H9 (cell line): ENCODE measurements at regions not wholly inside any gene's neighbourhood (a gene's known extent, or its start where the extent isn't known, plus 50 kb on each side); places are given as distances from the start of the nearest gene placed in this dataset.

Source experiments
- DNase-seq: peaks from one replicate; pipeline ENCODE4 v3.0.0-alpha.2; 2017
- H2AFZ ChIP-seq: one replicate; pipeline ENCODE4 v1.6.1; 2013; ENCODE audit warnings: mild to moderate bottlenecking, low read length, control low read depth, moderate library complexity
- H2AK5ac ChIP-seq: 2 replicates; pipeline ENCODE4 v1.6.1; 2013; ENCODE audit warnings: low read length, control low read depth, mixed read lengths; ENCODE audit not compliant: insufficient read length
- H2BK120ac ChIP-seq: one replicate; pipeline ENCODE4 v1.6.1; 2013; ENCODE audit warnings: low read depth, mild to moderate bottlenecking, low read length, control low read depth, inconsistent platforms; ENCODE audit not compliant: poor library complexity, severe bottlenecking
- H2BK12ac ChIP-seq: 2 replicates; pipeline ENCODE4 v1.6.1; 2013; ENCODE audit warnings: low read length, control low read depth, mixed read lengths, low read depth; ENCODE audit not compliant: insufficient read length
- H2BK15ac ChIP-seq: 2 replicates; pipeline ENCODE4 v1.6.1; 2013; ENCODE audit warnings: low read depth, low read length, control low read depth
- H2BK20ac ChIP-seq: one replicate; pipeline ENCODE4 v1.6.1; 2013; ENCODE audit warnings: low read depth, mild to moderate bottlenecking, low read length, control low read depth, inconsistent platforms; ENCODE audit not compliant: poor library complexity, severe bottlenecking
- H2BK5ac ChIP-seq: 2 replicates; pipeline ENCODE4 v1.6.1; 2013; ENCODE audit warnings: low read length, control low read depth, mixed read lengths; ENCODE audit not compliant: insufficient read length
- H3K14ac ChIP-seq: 2 replicates; pipeline ENCODE4 v1.6.1; 2013; ENCODE audit warnings: low read length, control low read depth; ENCODE audit not compliant: insufficient read depth
- H3K18ac ChIP-seq: 2 replicates; pipeline ENCODE4 v1.6.1; 2013; ENCODE audit warnings: low read depth, mild to moderate bottlenecking, mixed read lengths, low read length, control low read depth; ENCODE audit not compliant: insufficient read length
- H3K23ac ChIP-seq: 2 replicates; pipeline ENCODE4 v1.6.1; 2013; ENCODE audit warnings: low read length, control low read depth, mixed read lengths, low read depth; ENCODE audit not compliant: insufficient read length
- H3K23me2 ChIP-seq: 2 replicates; pipeline ENCODE4 v1.6.1; 2013; ENCODE audit warnings: low read depth, mild to moderate bottlenecking, mixed read lengths, low read length, control low read depth; ENCODE audit not compliant: insufficient read length, poor library complexity, severe bottlenecking
- H3K27ac ChIP-seq: 2 replicates; pipeline ENCODE4 v1.5.1; 2013; ENCODE audit warnings: low read length, control low read depth, mixed read lengths, low read depth; ENCODE audit not compliant: insufficient read length
- H3K27me3 ChIP-seq: 2 replicates; pipeline ENCODE4 v1.6.1; 2013; ENCODE audit warnings: low read length, control low read depth, inconsistent platforms; ENCODE audit not compliant: insufficient read depth
- H3K4ac ChIP-seq: 2 replicates; pipeline ENCODE4 v1.6.1; 2013; ENCODE audit warnings: low read depth, mild to moderate bottlenecking, control low read depth, inconsistent platforms, low read length, moderate library complexity
- H3K4me1 ChIP-seq: 2 replicates; pipeline ENCODE4 v1.6.1; 2013; ENCODE audit warnings: low read length, control low read depth, inconsistent platforms; ENCODE audit not compliant: insufficient read depth
- H3K4me2 ChIP-seq: 2 replicates; pipeline ENCODE4 v1.6.1; 2013; ENCODE audit warnings: low read length, control low read depth, mixed read lengths; ENCODE audit not compliant: insufficient read length, insufficient read depth
- H3K56ac ChIP-seq: 2 replicates; pipeline ENCODE4 v1.6.1; 2013; ENCODE audit warnings: low read depth, mild to moderate bottlenecking, mixed read lengths, low read length, control low read depth; ENCODE audit not compliant: insufficient read length
- H3K79me1 ChIP-seq: 2 replicates; pipeline ENCODE4 v1.6.1; 2013; ENCODE audit warnings: low read depth, mild to moderate bottlenecking, moderate library complexity, low read length, control low read depth, inconsistent platforms; ENCODE audit not compliant: insufficient read depth, poor library complexity, severe bottlenecking
- H3K79me2 ChIP-seq: 2 replicates; pipeline ENCODE4 v1.6.1; 2013; ENCODE audit warnings: low read length, control low read depth, inconsistent platforms; ENCODE audit not compliant: insufficient read depth
- H3K9ac ChIP-seq: 2 replicates; pipeline ENCODE4 v1.6.1; 2013; ENCODE audit warnings: low read length, control low read depth, mixed read lengths; ENCODE audit not compliant: insufficient read length; ENCODE audit errors: extremely low read depth
- H3K9me3 ChIP-seq: one replicate; pipeline ENCODE4 v1.6.1; 2013; ENCODE audit warnings: low read depth, low read length, inconsistent platforms; ENCODE audit not compliant: control insufficient read depth
- H3T11ph ChIP-seq: one replicate; pipeline ENCODE4 v1.6.1; 2013; ENCODE audit warnings: mild to moderate bottlenecking, low read length, control low read depth, inconsistent platforms
- H4K20me1 ChIP-seq: one replicate; pipeline ENCODE4 v1.6.1; 2013; ENCODE audit not compliant: control insufficient read depth, insufficient read length, insufficient read depth
- H4K5ac ChIP-seq: 2 replicates; pipeline ENCODE4 v1.6.1; 2013; ENCODE audit warnings: low read depth, mild to moderate bottlenecking, mixed read lengths, low read length, control low read depth; ENCODE audit not compliant: insufficient read length
- H4K8ac ChIP-seq: replicated peaks from 2 replicates; pipeline ENCODE4 v1.6.1; 2013; ENCODE audit warnings: low read length, control low read depth, mixed read lengths, low read depth; ENCODE audit not compliant: insufficient read length
- H4K91ac ChIP-seq: 2 replicates; pipeline ENCODE4 v1.6.1; 2013; ENCODE audit warnings: low read depth, mild to moderate bottlenecking, moderate library complexity, mixed read lengths, low read length, control low read depth; ENCODE audit not compliant: insufficient read length
- H3K27ac Mint-ChIP-seq, 3 experiments: 2 replicates in 2 of 3; 3 replicates in 1 of 3; pipeline ENCODE4 v1.8.0; 2020 to 2021; ENCODE audit warnings: mixed read lengths in 3 of 3, mild to moderate bottlenecking in 1 of 3, moderate library complexity in 1 of 3
- H3K27me3 Mint-ChIP-seq: 2 replicates; pipeline ENCODE4 v1.8.0; 2021; ENCODE audit warnings: low read depth, mild to moderate bottlenecking, moderate library complexity, mixed read lengths
- H3K36me3 Mint-ChIP-seq, 3 experiments: 2 replicates in 2 of 3; 3 replicates in 1 of 3; pipeline ENCODE4 v1.8.0; 2020 to 2021; ENCODE audit warnings: low read depth in 3 of 3, mixed read lengths in 3 of 3; ENCODE audit not compliant: insufficient read depth in 1 of 3
- H3K4me1 Mint-ChIP-seq, 2 experiments: 2 replicates each; pipeline ENCODE4 v1.8.0; 2020; ENCODE audit warnings: mixed read lengths in 2 of 2
- H3K4me3 Mint-ChIP-seq, 2 experiments: 2 replicates in 1 of 2; 3 replicates in 1 of 2; pipeline ENCODE4 v1.8.0; 2020 to 2021; ENCODE audit warnings: mild to moderate bottlenecking in 2 of 2, mixed read lengths in 2 of 2, moderate library complexity in 1 of 2
- H3K9me3 Mint-ChIP-seq, 2 experiments: 2 replicates in 1 of 2; 3 replicates in 1 of 2; pipeline ENCODE4 v1.8.0; 2020; ENCODE audit warnings: mild to moderate bottlenecking in 2 of 2, mixed read lengths in 2 of 2, moderate library complexity in 1 of 2
- WGBS: extraction: QIAGEN DNeasy Blood & Tissue Kit; methylation state at CpG from one replicate; pipeline ENCODE4 v1.1.7; 2013; ENCODE audit warnings: missing lambda C conversion rate, low lambda C conversion rate, mixed read lengths; ENCODE audit not compliant: insufficient read length; ENCODE audit errors: extremely low coverage; 5-methylcytosine and 5-hydroxymethylcytosine counted together
- TF ChIP-seq, protein P1 (sequence below): fragments of 200-600 bp; sonication (generic); conservative IDR thresholded peaks from 3 replicates; pipeline ENCODE4 v1.8.0; 2021; ENCODE audit warnings: antibody characterized with exemption, mild to moderate bottlenecking

DNA sequence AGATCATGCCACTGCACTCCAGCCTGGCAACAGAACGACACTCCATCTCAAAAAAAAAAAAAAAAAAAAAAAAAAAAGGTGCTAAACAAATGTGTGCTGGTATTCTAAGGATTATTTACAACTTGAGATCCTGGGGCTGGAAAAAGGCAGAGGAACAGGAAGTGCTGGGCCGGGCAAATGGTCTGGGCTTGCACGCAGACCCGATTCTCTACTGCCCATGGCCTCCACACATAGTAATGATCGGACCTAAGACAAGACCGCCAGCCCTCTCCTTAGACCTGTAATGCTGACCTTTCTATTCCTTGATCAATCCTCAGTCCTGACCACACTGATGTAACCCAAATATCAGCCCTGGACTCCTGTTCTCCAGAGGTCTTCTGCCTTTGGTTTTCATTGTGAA, 67.8 kb downstream of the EFNB1 start:
- no peak overlapping the region for H3K4me2 ChIP-seq
- H2BK20ac ChIP-seq = no peak overlapping the region
- H2AK5ac ChIP-seq = no peak overlapping the region
- Mint-ChIP-seq H3K27me3 (peaks cover 49% of the 10 kb centered on the region), H3K4me3 (no peak overlapping the region; a peak in 1 of 5 replicates), H3K27ac (no peak overlapping the region), H3K4me1 (peaks cover 9 to 45% of the 10 kb centered on the region in 2 experiments), H3K36me3 (peaks cover 3 to 7% (median 5%) of the 10 kb centered on the region in 3 experiments; a peak in 5 of 7 replicates), H3K9me3 (peaks cover 74 to 80% of the 10 kb centered on the region in 2 experiments)
- H3K27ac ChIP-seq = no peak overlapping the region
- H3K79me1 ChIP-seq = no peaks in the 10 kb centered on the region
- H4K20me1 ChIP-seq = no peaks in the 10 kb centered on the region
- H2AFZ ChIP-seq = no peak overlapping the region
- H3K18ac ChIP-seq = no peak overlapping the region
- H3K4me1 ChIP-seq = no peaks in the 10 kb centered on the region
- DNase-seq = no peak
- H2BK120ac ChIP-seq = no peak overlapping the region
- no peaks in the 10 kb centered on the region for H3K9me3 ChIP-seq
- no peak overlapping the region for H4K5ac ChIP-seq
- H3K56ac ChIP-seq = no peak overlapping the region
- peaks cover 5% of the 10 kb centered on the region; the same call in 1 of the 2 replicates for H3K27me3 ChIP-seq
- H3K4ac ChIP-seq = no peak overlapping the region
- no CpG with 5 or more reads among the region's 6 CpGs for WGBS
- H2BK5ac ChIP-seq = no peak overlapping the region
- no peak overlapping the region for H4K8ac ChIP-seq
- no peak overlapping the region for H2BK12ac ChIP-seq
- no peak overlapping the region for H4K91ac ChIP-seq
- no peak overlapping the region for H2BK15ac ChIP-seq
- no peak overlapping the region for H3K14ac ChIP-seq
- H3K79me2 ChIP-seq = no peaks in the 10 kb centered on the region
- H3K9ac ChIP-seq = no peak overlapping the region
- H3K23ac ChIP-seq = no peak overlapping the region
- H3T11ph ChIP-seq = no peak overlapping the region
- no peaks in the 10 kb centered on the region for H3K23me2 ChIP-seq
- TF ChIP-seq, protein P1, sequence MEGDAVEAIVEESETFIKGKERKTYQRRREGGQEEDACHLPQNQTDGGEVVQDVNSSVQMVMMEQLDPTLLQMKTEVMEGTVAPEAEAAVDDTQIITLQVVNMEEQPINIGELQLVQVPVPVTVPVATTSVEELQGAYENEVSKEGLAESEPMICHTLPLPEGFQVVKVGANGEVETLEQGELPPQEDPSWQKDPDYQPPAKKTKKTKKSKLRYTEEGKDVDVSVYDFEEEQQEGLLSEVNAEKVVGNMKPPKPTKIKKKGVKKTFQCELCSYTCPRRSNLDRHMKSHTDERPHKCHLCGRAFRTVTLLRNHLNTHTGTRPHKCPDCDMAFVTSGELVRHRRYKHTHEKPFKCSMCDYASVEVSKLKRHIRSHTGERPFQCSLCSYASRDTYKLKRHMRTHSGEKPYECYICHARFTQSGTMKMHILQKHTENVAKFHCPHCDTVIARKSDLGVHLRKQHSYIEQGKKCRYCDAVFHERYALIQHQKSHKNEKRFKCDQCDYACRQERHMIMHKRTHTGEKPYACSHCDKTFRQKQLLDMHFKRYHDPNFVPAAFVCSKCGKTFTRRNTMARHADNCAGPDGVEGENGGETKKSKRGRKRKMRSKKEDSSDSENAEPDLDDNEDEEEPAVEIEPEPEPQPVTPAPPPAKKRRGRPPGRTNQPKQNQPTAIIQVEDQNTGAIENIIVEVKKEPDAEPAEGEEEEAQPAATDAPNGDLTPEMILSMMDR = no peak
